IgD-negative memory B cell (primary cell): ENCODE measurements at regions not wholly inside any gene's neighbourhood (a gene's known extent, or its start where the extent isn't known, plus 50 kb on each side); places are given as distances from the start of the nearest gene placed in this dataset.

Experiments used
- H3K27ac Mint-ChIP-seq, 3 donors: one replicate each; pipeline ENCODE4 v1.8.0; 2020 to 2022; ENCODE audit warnings: mild to moderate bottlenecking in 3 of 3, mixed read lengths in 3 of 3, moderate library complexity in 1 of 3
- H3K27me3 Mint-ChIP-seq: one replicate; pipeline ENCODE4 v1.8.0; 2021; ENCODE audit warnings: mixed read lengths
- H3K36me3 Mint-ChIP-seq: one replicate; pipeline ENCODE4 v1.8.0; 2020; ENCODE audit warnings: mild to moderate bottlenecking, mixed read lengths
- H3K4me1 Mint-ChIP-seq, 3 donors: one replicate each; pipeline ENCODE4 v1.8.0; 2020 to 2022; ENCODE audit warnings: mixed read lengths in 3 of 3, mild to moderate bottlenecking in 1 of 3
- H3K4me3 Mint-ChIP-seq, 4 donors: one replicate each; pipeline ENCODE4 v1.8.0; 2020 to 2022; ENCODE audit warnings: mild to moderate bottlenecking in 4 of 4, mixed read lengths in 4 of 4, moderate library complexity in 3 of 4
- H3K9me3 Mint-ChIP-seq, 3 donors: one replicate each; pipeline ENCODE4 v1.8.0; 2020 to 2021; ENCODE audit warnings: mixed read lengths in 3 of 3, mild to moderate bottlenecking in 1 of 3

GRCh38 chr1:187236199-187236598 lies 407.4 kb downstream of the PLA2G4A start:
- H3K27me3 Mint-ChIP-seq = no peaks in the 10 kb centered on the region
- H3K4me1 Mint-ChIP-seq = peaks cover 0 to 2% (median 0%) of the 10 kb centered on the region in 3 donors
- H3K4me3 Mint-ChIP-seq = no peak overlapping the region
- peaks cover 0 to 6% (median 0%) of the 10 kb centered on the region in 3 donors for H3K9me3 Mint-ChIP-seq
- H3K36me3 Mint-ChIP-seq = no peaks in the 10 kb centered on the region
- no peak overlapping the region for H3K27ac Mint-ChIP-seq

- H3K27ac Mint-ChIP-seq = no peak overlapping the region
- H3K27me3 Mint-ChIP-seq = no peaks in the 10 kb centered on the region
- no peaks in the 10 kb centered on the region for H3K36me3 Mint-ChIP-seq
- peaks cover 0 to 2% (median 0%) of the 10 kb centered on the region in 3 donors for H3K4me1 Mint-ChIP-seq
- no peak overlapping the region for H3K4me3 Mint-ChIP-seq
- peaks cover 0 to 9% (median 0%) of the 10 kb centered on the region in 3 donors for H3K9me3 Mint-ChIP-seq
Observed at GRCh38 chr1:187236676-187237075, 407.9 kb downstream of the PLA2G4A start.

- H3K4me1 Mint-ChIP-seq = peaks cover 0 to 2% (median 0%) of the 10 kb centered on the region in 3 donors
- no peaks in the 10 kb centered on the region for H3K36me3 Mint-ChIP-seq
- H3K27ac Mint-ChIP-seq = no peak overlapping the region
- peaks cover 0 to 9% (median 0%) of the 10 kb centered on the region in 3 donors for H3K9me3 Mint-ChIP-seq
- no peaks in the 10 kb centered on the region for H3K27me3 Mint-ChIP-seq
- no peak overlapping the region for H3K4me3 Mint-ChIP-seq
Observed at GRCh38 chr1:187237542-187237941, 408.8 kb downstream of the PLA2G4A start.

GRCh38 chr1:187241971-187242370 lies 413.2 kb downstream of the PLA2G4A start:
- no peak overlapping the region for H3K27ac Mint-ChIP-seq
- H3K4me3 Mint-ChIP-seq = no peak overlapping the region
- peaks cover 0 to 8% (median 1%) of the 10 kb centered on the region in 3 donors for H3K9me3 Mint-ChIP-seq
- no peaks in the 10 kb centered on the region for H3K36me3 Mint-ChIP-seq
- no peaks in the 10 kb centered on the region for H3K27me3 Mint-ChIP-seq
- no peaks in the 10 kb centered on the region for H3K4me1 Mint-ChIP-seq

DNA sequence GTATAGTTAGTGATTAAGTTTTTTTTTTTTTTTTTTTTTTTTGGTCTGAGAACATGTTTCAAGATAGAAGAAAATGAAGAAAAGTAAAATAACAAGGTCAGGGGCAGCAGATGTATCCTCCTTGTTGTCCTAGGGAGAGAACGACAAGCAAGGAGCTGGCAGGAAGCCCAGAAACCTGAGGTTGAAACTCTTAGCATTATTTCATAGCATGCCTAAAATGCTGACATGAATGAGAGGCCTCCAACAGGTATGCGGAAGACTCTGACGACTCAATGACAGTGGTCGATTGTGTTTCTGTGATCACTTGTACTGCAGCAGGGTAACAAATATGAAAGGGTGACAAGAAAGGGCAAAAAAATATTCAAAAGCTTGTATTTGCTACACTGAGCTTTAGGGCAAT lies 415.9 kb downstream of the PLA2G4A start:
- H3K27me3 Mint-ChIP-seq = no peaks in the 10 kb centered on the region
- H3K4me3 Mint-ChIP-seq = no peak overlapping the region
- no peaks in the 10 kb centered on the region for H3K4me1 Mint-ChIP-seq
- H3K9me3 Mint-ChIP-seq = peaks cover 0 to 8% (median 2%) of the 10 kb centered on the region in 3 donors
- H3K27ac Mint-ChIP-seq = no peak overlapping the region
- H3K36me3 Mint-ChIP-seq = no peaks in the 10 kb centered on the region

DNA sequence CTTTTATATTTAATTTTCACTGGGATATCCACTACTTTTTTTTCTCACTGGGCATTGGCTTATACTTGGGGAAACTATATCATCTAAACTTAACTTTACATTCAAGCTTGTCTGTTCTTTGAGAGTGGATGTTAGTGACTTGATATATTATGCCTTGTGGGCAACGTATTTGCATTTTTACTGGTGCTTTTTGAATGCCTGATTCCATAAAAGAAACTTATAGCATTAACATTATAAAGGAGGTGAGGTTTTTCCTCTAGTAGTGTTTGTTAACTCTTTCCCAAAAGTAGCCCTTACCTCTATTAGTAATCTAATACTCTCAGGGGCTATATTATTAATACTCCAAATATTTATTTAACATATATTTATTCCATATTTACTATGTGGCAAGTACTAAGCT lies 416.5 kb downstream of the PLA2G4A start:
- Mint-ChIP-seq H3K4me1 (no peaks in the 10 kb centered on the region), H3K27me3 (no peaks in the 10 kb centered on the region), H3K36me3 (no peaks in the 10 kb centered on the region), H3K27ac (no peak overlapping the region), H3K4me3 (no peak overlapping the region), H3K9me3 (peaks cover 0 to 8% (median 2%) of the 10 kb centered on the region in 3 donors)

- H3K4me1 Mint-ChIP-seq = no peaks in the 10 kb centered on the region
- peaks cover 0 to 3% (median 2%) of the 10 kb centered on the region in 3 donors for H3K9me3 Mint-ChIP-seq
- no peaks in the 10 kb centered on the region for H3K27me3 Mint-ChIP-seq
- no peak overlapping the region for H3K4me3 Mint-ChIP-seq
- no peaks in the 10 kb centered on the region for H3K36me3 Mint-ChIP-seq
- no peak overlapping the region for H3K27ac Mint-ChIP-seq
Observed at GRCh38 chr1:187249196-187249595, 420.4 kb downstream of the PLA2G4A start.

GRCh38 chr1:187252923-187253322 lies 424.2 kb downstream of the PLA2G4A start:
- H3K27ac Mint-ChIP-seq = no peak overlapping the region
- H3K27me3 Mint-ChIP-seq = no peaks in the 10 kb centered on the region
- no peaks in the 10 kb centered on the region for H3K36me3 Mint-ChIP-seq
- no peaks in the 10 kb centered on the region for H3K4me1 Mint-ChIP-seq
- H3K4me3 Mint-ChIP-seq = no peak overlapping the region
- H3K9me3 Mint-ChIP-seq = no peaks in the 10 kb centered on the region

- Mint-ChIP-seq H3K9me3 (peaks cover 0 to 3% (median 0%) of the 10 kb centered on the region in 3 donors), H3K36me3 (no peaks in the 10 kb centered on the region), H3K27ac (no peak overlapping the region), H3K27me3 (no peaks in the 10 kb centered on the region), H3K4me1 (no peaks in the 10 kb centered on the region), H3K4me3 (no peak overlapping the region)
Observed at GRCh38 chr1:187257476-187257875, 428.7 kb downstream of the PLA2G4A start.

- Mint-ChIP-seq H3K36me3 (no peaks in the 10 kb centered on the region), H3K27ac (no peak overlapping the region), H3K4me3 (no peak overlapping the region), H3K4me1 (no peaks in the 10 kb centered on the region), H3K27me3 (no peaks in the 10 kb centered on the region), H3K9me3 (peaks cover 0 to 3% (median 2%) of the 10 kb centered on the region in 3 donors)
Observed at GRCh38 chr1:187261637-187262036, 432.9 kb downstream of the PLA2G4A start.

DNA sequence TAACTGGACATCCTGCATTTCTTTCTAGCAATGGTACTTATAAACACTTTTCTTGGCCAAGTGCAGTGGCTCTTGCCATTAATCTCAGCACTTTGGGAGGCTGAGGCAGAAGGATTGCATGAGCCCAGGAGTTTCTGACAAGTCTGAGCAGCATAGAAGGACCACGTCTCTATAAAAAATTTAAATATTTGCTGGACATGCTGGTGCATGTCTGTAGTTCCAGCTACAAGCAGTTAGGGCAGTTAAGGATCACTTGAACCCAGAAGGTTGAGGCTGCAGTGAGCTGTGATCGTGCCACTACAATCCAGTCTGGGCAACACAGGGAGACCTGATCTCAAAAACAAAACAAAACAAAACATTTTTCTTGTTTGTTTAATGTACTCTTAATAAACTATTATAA lies 434.0 kb downstream of the PLA2G4A start:
- H3K27ac Mint-ChIP-seq = no peak overlapping the region
- H3K27me3 Mint-ChIP-seq = no peaks in the 10 kb centered on the region
- H3K9me3 Mint-ChIP-seq = peaks cover 0 to 3% (median 2%) of the 10 kb centered on the region in 3 donors
- no peaks in the 10 kb centered on the region for H3K4me1 Mint-ChIP-seq
- H3K4me3 Mint-ChIP-seq = no peak overlapping the region
- no peaks in the 10 kb centered on the region for H3K36me3 Mint-ChIP-seq

DNA sequence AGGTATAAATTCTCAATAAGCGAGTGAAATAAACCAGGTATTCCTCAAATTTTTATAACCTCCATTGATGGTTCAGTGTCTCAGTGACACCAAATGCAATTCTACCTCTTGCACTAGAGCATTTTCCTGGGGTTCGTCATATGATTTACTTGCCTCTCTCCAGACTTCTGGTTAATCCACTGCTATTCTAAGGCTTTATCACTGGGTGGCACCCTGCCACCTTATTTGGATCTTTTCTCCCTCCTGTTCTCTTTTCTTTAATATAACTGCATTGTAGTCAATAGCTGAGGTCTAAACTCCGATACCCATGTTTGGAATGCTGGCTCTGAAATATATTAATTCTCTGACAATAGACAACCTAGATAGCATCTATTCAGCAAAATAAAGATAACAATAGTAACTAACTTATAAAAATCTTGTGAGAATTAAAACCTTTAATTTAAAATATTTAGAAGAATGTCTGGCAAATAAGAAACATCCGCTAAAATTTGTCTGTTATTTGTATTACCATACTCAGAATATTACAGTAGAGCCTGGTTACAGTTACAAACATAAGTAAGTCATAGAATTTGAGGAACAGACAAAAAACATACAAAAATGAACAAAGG lies 436.4 kb downstream of the PLA2G4A start:
- H3K9me3 Mint-ChIP-seq = peaks cover 0 to 2% (median 0%) of the 10 kb centered on the region in 3 donors
- no peaks in the 10 kb centered on the region for H3K36me3 Mint-ChIP-seq
- H3K4me1 Mint-ChIP-seq = no peaks in the 10 kb centered on the region
- H3K27me3 Mint-ChIP-seq = no peaks in the 10 kb centered on the region
- no peak overlapping the region for H3K4me3 Mint-ChIP-seq
- H3K27ac Mint-ChIP-seq = no peak overlapping the region

GRCh38 chr1:187266051-187266450 lies 437.3 kb downstream of the PLA2G4A start:
- Mint-ChIP-seq H3K36me3 (no peaks in the 10 kb centered on the region), H3K27me3 (no peaks in the 10 kb centered on the region), H3K4me1 (no peaks in the 10 kb centered on the region), H3K27ac (no peak overlapping the region), H3K4me3 (no peak overlapping the region), H3K9me3 (peaks cover 0 to 2% (median 0%) of the 10 kb centered on the region in 3 donors)

GRCh38 chr1:187267827-187268226 lies 439.1 kb downstream of the PLA2G4A start:
- no peaks in the 10 kb centered on the region for H3K27me3 Mint-ChIP-seq
- H3K27ac Mint-ChIP-seq = no peak overlapping the region
- H3K9me3 Mint-ChIP-seq = peaks cover 0 to 3% (median 2%) of the 10 kb centered on the region in 3 donors
- no peak overlapping the region for H3K4me3 Mint-ChIP-seq
- H3K36me3 Mint-ChIP-seq = no peaks in the 10 kb centered on the region
- H3K4me1 Mint-ChIP-seq = no peaks in the 10 kb centered on the region

- Mint-ChIP-seq H3K4me3 (no peak overlapping the region), H3K9me3 (peaks cover 0 to 3% (median 3%) of the 10 kb centered on the region in 3 donors), H3K36me3 (no peaks in the 10 kb centered on the region), H3K27me3 (no peaks in the 10 kb centered on the region), H3K27ac (no peak overlapping the region), H3K4me1 (no peaks in the 10 kb centered on the region)
Observed at GRCh38 chr1:187270256-187270655, 441.5 kb downstream of the PLA2G4A start.

- Mint-ChIP-seq H3K9me3 (peaks cover 0 to 3% (median 1%) of the 10 kb centered on the region in 3 donors), H3K4me3 (no peak overlapping the region), H3K27me3 (no peaks in the 10 kb centered on the region), H3K4me1 (no peaks in the 10 kb centered on the region), H3K36me3 (no peaks in the 10 kb centered on the region), H3K27ac (no peak overlapping the region)
Observed at GRCh38 chr1:187275346-187275745, 446.6 kb downstream of the PLA2G4A start.
